ENCODE measurements at regions not wholly inside any gene's neighbourhood (a gene's known extent, or its start where the extent isn't known, plus 50 kb on each side); places are given as distances from the start of the nearest gene placed in this dataset.

GRCh38 chr12:115519887-115520286, 757.6 kb downstream of the MED13L start:
- H3K36me3 Mint-ChIP-seq (ENCODE audit: low read depth, unreplicated experiment): peaks cover 4% of the 10 kb centered on the region
- no peak overlapping the region for H3K4me3 Mint-ChIP-seq (ENCODE audit: unreplicated experiment)
- H3K4me1 Mint-ChIP-seq (ENCODE audit: unreplicated experiment): peaks cover 10% of the 10 kb centered on the region
- peaks cover 7% of the 10 kb centered on the region for H3K27me3 Mint-ChIP-seq (ENCODE audit: unreplicated experiment)
- TF ChIP-seq CTCF (IDR thresholded peaks at IDR 0.05; ENCODE audit: unreplicated experiment): no peak
- H3K9me3 Mint-ChIP-seq (ENCODE audit: unreplicated experiment): no peaks in the 10 kb centered on the region
- no peak overlapping the region for H3K27ac Mint-ChIP-seq (ENCODE audit: unreplicated experiment)
- no peak for DNase-seq (ENCODE audit: low spot score)

- Mint-ChIP-seq H3K27me3 (ENCODE audit: unreplicated experiment) (peaks cover 7% of the 10 kb centered on the region), H3K4me3 (ENCODE audit: unreplicated experiment) (no peak overlapping the region), H3K27ac (ENCODE audit: unreplicated experiment) (no peak overlapping the region)
These were observed 758.1 kb downstream of the MED13L start for GRCh38 chr12:115519359-115519758.

GRCh38 chr12:115517913-115518312, 759.6 kb downstream of the MED13L start:
- Mint-ChIP-seq H3K9me3 (ENCODE audit: unreplicated experiment) (peaks cover 4% of the 10 kb centered on the region), H3K4me1 (ENCODE audit: unreplicated experiment) (peaks cover 10% of the 10 kb centered on the region), H3K36me3 (ENCODE audit: low read depth, unreplicated experiment) (peaks cover 4% of the 10 kb centered on the region), H3K27me3 (ENCODE audit: unreplicated experiment) (peaks cover 7% of the 10 kb centered on the region), H3K4me3 (ENCODE audit: unreplicated experiment) (no peak overlapping the region), H3K27ac (ENCODE audit: unreplicated experiment) (no peak overlapping the region)
- no peak for DNase-seq (ENCODE audit: low spot score)
- no peak for TF ChIP-seq CTCF (IDR thresholded peaks at IDR 0.05; ENCODE audit: unreplicated experiment)

More at GRCh38 chr12:115519359-115519758, 758.1 kb downstream of the MED13L start:
- Mint-ChIP-seq H3K9me3 (ENCODE audit: unreplicated experiment) (no peaks in the 10 kb centered on the region), H3K36me3 (ENCODE audit: low read depth, unreplicated experiment) (peaks cover 4% of the 10 kb centered on the region), H3K4me1 (ENCODE audit: unreplicated experiment) (peaks cover 10% of the 10 kb centered on the region)
- no peak for DNase-seq (ENCODE audit: low spot score)
- no peak for TF ChIP-seq CTCF (IDR thresholded peaks at IDR 0.05; ENCODE audit: unreplicated experiment)

GRCh38 chr12:115511986-115512711, 765.3 kb downstream of the MED13L start:
- peaks cover 17% of the 10 kb centered on the region for H3K4me1 Mint-ChIP-seq (ENCODE audit: unreplicated experiment)
- DNase-seq (ENCODE audit: low spot score): no peak
- peaks cover 4% of the 10 kb centered on the region for H3K9me3 Mint-ChIP-seq (ENCODE audit: unreplicated experiment)
- peaks cover 10% of the 10 kb centered on the region for H3K27me3 Mint-ChIP-seq (ENCODE audit: unreplicated experiment)
- TF ChIP-seq CTCF (IDR thresholded peaks at IDR 0.05; ENCODE audit: unreplicated experiment): no peak
- no peak overlapping the region for H3K27ac Mint-ChIP-seq (ENCODE audit: unreplicated experiment)
- no peaks in the 10 kb centered on the region for H3K36me3 Mint-ChIP-seq (ENCODE audit: low read depth, unreplicated experiment)
- H3K4me3 Mint-ChIP-seq (ENCODE audit: unreplicated experiment): no peak overlapping the region

- H3K36me3 Mint-ChIP-seq (ENCODE audit: low read depth, unreplicated experiment): no peaks in the 10 kb centered on the region
- H3K4me3 Mint-ChIP-seq (ENCODE audit: unreplicated experiment): no peak overlapping the region
- no peak for DNase-seq (ENCODE audit: low spot score)
- TF ChIP-seq CTCF (IDR thresholded peaks at IDR 0.05; ENCODE audit: unreplicated experiment): no peak
- no peak overlapping the region for H3K27ac Mint-ChIP-seq (ENCODE audit: unreplicated experiment)
- peaks cover 17% of the 10 kb centered on the region for H3K4me1 Mint-ChIP-seq (ENCODE audit: unreplicated experiment)
- peaks cover 10% of the 10 kb centered on the region for H3K27me3 Mint-ChIP-seq (ENCODE audit: unreplicated experiment)
- H3K9me3 Mint-ChIP-seq (ENCODE audit: unreplicated experiment): peaks cover 4% of the 10 kb centered on the region
These were observed 766.2 kb downstream of the MED13L start for GRCh38 chr12:115511305-115511704.
